NCI-H1694 (cell line): ENCODE measurements at regions not wholly inside any gene's neighbourhood (a gene's known extent, or its start where the extent isn't known, plus 50 kb on each side); places are given as distances from the start of the nearest gene placed in this dataset.

Source experiments
- DNase-seq: peaks from one replicate; lab custom pipeline; 2025; lab: John Stamatoyannopoulos, UW

DNA sequence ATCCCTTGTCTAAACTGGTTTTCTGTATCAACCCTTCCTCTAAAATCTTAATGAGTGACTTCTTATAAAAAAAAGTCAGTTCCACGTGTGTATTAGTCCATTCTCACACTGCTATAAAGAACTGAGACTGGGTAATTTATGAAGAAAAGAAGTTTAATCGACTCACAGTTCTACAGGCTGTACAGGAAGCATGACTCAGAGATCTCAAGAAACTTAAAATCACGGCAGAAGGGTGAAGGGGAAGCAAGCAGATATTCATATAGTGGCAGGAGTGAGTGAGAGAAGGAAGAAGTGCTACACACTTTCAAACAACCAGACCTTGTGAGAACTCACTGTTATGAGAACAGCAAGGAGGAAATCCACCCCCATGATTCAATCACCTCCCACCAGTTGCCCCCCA lies 307.8 kb upstream of the ARRDC3 start:
- no peak for DNase-seq

DNA sequence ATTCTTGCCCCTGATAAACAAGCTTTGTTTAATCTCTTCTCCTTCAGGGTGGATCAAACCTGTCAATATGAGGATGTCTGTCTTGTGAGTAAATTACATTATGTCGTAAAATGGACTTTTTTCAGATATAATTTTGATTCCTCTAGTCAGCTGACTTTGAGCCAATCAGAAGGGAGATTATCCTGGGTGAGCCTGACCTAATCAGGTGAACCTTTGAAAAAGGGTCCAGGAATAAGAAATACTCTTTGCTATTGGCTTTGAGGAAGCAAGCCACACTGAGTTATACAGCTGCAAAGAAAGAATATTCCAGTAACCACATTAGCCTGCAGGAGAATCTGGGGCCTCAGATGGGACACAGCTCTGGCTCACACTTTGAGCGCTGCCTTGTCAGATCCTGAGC lies 304.3 kb upstream of the ARRDC3 start:
- DNase-seq, result no peak

DNA sequence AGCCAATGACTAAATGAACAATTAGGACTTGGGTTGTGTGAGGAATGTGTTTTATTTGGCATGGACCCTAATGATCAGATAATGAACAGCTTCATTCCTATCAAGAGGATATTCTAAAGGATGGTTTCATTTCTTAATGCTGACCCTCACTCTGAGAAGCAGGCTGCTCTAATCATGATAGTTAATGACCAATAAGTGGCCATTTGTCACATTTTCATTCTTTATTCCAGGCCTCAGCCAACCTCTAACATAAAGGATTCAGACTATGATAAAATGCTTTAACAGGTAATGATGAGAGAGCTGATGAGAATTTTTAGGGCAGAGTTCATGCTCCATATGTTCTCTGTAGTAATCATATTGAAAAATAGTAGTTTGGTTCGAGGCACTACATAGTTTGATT lies 301.5 kb upstream of the ARRDC3 start:
- DNase-seq, result no peak

DNA sequence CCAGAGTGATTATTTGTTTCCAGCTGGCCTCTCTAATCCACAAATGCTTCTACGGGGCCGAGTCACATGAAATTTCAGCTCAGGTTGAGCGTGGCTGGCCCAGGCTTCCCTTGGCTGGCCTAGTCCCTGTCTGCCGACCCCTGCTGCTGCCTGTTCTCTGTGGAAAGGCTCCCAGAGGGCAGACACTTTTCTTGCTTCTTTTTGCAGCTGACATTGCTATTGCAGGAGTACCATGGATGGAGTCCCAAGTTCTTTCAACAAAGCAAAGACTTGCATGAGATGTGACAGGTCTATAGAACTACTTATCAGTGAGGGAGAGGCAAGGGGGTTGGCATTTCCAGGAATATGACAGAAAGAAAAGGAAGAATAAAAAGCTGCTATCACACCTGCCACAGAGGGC lies 287.4 kb upstream of the ARRDC3 start:
- DNase-seq, result no peak

DNA sequence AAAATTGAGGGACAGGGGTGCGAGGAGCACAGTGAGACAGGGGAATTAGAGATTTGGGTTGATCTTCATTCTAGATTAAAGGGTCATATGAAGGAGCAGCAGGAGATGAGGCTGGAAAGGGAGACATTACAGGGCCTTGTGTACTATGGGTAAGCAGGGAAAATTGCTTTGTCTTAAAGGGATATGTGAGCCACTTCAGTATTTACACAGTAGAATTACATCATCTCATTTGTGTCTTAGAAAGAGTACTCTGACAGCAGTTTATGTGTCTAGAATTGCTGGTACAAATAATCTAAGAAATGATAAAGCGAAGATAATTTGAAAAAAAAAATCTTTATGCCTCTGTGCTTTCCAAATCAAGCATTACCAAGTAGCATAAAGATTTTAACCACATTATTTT lies 287.0 kb upstream of the ARRDC3 start:
- DNase-seq, result no peak

DNA sequence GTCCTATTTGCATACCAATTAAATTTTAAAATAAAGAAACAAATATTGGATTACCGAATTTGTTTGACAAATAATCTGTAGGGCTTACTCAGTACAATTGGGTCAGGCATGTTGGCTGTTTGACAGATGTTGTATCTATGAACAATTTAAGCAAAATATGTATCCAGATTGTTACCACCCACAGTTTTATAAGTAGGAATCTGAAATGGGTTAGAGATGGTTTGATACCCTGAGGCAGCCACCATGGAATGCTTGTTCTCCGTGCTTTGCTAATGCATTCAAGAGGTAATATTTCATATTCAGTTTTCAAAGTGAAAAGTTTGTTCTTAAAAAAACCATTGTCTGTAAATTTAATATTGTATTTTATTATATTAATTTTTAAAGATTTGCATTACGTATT lies 285.1 kb upstream of the ARRDC3 start:
- DNase-seq, result no peak

DNA sequence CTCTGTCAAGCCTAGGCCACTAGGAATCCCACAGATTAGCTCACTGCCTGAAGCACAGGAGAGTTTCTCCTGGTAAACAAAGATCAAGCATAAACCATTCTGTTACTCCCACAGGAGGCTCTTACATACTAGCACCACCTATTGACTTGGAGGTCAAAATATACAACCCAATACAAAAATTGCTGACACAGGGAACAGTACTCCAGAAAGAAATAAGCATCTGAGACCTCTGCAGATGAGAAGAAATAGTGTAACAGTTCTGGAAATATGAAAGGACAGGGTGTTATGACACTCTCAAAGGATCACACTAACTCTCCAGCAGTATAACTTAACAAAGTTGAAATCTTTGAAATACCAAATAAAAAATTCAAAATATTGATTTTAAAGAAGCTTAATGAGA lies 269.6 kb upstream of the ARRDC3 start:
- DNase-seq, result no peak

DNA sequence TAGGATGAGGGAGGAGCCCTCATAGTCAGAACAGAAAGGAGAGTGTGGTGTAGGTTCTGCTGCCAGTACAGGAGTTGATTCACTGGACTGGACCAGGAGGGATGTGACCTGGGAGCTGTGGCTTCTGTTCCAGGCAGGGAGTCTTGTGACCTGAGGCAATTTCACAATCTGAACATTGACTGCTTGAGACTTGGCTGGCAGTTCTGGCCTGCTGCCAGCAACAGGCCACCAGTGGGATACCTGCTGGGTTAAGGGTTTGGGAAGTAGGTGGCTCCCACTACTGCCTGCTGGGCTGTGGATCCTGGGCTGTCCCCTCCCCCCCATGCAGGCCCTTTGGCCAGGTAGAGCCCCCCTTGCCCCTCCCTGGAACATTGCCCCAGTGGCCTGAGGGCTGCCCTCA lies 268.6 kb upstream of the ARRDC3 start:
- DNase-seq, result no peak

DNA sequence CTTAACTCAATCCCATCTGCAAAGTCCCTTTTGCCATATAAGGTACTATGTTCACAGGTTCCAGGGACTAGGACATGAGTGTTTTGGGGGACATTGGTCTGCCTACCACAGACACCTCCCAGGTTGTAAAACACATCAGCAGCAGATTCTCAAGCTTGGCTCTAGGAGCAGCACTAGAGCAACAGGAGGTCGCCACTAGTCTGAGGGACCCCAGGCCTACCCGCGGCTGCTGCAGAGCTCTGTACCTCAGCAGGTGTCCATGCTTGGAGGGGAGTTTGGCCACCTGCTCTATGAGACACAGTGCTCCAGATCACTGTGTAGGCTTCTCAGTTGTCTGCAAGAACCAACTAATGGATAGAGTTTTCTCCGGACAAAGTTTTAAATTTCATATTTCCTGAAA lies 262.2 kb upstream of the ARRDC3 start:
- DNase-seq, result no peak

DNA sequence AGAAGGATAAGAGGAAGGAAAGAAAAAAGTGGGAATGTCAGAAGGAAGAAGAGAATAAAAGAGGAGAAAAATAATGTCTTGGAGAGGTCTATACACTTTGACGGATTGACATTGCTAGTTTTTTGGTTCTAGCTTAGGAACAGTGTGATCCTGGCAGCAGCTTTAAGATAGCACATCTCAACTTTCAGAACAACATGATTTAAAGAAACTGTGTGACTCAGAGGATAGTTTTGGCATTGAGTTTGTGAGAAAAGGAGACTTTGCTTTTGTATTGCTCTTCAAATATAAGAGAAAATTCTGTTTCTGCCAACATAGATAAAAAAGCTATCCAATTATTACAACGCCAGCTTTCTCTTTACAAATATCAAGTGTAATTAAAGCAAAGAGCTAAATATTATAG lies 260.7 kb upstream of the ARRDC3 start:
- DNase-seq, result no peak

DNA sequence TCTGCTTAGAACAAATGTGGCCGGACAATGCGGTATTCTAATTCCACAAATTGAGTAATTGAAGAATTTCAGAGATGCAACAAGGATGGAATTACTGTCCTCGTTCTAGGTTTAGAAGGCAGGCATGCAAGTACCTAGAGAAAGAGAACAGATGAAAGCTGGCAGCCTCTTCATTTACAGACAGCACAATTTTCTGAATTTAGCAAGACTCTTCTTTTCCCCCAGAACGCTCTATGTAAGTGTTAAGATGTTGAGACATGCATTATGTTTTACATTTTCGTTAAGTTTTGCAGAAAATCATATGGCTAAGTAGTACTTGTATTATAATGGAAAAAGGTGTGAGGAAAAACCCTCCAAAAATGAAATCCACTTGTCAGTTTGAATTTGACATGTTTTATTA lies 259.5 kb upstream of the ARRDC3 start:
- no peak for DNase-seq

DNA sequence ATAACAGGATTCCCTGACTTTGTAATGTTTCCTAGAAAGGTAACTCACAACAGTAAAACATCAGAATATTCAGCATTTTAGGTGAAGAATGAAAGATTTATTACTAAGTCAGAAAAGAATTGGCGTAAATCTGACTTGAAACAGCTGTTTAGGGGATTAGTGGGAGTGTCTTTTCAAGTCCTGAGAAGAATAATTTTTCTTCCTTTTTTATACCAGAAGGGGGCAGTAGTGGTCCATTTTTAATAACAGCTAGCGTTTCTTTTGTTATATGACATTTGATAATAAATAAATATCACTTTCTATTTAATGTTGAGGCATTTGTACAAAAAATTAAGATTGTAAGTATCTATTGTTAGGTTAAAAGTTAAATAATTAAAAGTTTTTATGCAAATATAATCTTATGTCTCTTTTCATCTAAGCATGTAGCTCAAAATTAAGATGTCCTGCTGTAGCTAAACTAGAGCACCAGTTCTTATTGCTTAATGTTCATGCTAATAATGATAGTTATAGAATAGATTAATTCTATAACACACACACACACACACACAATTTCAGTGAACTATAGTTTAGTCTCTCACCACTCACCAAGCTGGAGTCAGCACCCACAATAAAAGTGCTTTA lies 258.7 kb upstream of the ARRDC3 start:
- peak; percentile 26 for DNase-seq

DNA sequence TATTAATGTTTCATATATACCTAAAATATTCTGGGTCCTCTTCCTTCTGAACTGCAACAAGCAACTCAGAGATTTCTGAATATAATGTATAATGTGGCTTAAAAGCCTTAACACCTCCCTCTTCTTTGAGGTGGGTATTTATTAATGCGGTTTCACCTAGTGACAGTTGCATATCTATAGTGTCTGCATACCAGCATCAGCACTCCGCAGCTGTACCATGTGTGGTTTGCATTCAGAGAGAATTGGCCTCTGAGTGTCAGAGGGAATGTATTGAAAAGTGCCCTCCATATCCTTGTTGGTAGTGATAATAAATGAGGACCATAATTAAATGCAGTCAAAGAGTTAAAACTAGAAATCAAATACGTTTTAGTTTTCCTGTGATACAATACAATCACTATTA lies 256.6 kb upstream of the ARRDC3 start:
- DNase-seq, result no peak

DNA sequence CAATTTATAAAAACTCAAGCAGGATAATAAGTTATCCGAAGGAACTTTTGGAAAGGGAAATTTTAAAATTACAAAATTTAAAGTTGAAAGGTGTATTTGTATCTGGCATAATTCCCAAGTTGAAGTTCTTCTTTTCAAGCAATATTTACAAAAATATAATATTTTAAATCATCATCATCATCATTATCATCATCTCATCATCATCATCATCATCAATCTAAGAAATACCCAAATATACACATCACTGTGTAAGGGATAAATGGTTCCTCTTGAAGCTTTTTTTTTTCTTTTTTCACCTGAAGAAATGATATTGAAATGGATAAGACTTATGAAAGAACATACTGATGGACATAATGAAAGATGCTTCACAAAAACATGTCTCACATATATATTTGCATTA lies 254.9 kb upstream of the ARRDC3 start:
- DNase-seq, result no peak

DNA sequence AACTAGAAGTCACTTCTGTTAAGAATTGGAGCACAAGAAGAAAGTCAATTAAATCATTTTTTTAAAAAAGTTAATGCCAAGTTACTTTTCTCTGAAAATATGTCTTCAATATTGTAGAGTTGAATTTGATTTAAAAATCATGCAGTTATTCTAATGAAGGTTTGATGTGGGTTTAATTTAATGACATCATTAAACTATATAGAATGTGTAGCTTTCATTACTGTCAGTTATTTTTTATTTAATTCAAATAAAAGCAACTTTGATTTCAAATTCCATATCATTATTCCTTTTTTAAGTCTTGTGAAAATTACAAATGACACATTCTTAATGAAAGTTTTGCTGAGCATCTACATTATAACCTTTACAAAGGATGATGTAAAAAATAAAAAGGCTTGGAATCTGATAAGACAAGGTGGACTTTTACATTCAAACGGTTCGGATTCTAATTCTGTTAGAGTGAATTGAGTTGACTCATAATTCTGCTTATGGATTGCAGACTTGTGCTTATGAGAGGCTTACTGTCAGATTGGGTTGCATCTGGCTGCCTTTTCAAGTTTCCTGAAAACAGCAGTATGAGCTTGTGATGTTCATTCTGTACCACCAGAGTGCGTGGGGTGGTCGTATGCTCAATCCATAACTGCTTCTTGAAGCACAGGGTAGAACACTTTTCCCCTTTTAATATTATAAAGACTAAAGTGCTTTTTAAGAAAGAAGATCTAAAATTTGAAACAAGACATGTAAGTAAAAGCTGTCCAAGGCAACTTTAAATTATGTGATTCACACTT lies 253.0 kb upstream of the ARRDC3 start:
- DNase-seq, result no peak

DNA sequence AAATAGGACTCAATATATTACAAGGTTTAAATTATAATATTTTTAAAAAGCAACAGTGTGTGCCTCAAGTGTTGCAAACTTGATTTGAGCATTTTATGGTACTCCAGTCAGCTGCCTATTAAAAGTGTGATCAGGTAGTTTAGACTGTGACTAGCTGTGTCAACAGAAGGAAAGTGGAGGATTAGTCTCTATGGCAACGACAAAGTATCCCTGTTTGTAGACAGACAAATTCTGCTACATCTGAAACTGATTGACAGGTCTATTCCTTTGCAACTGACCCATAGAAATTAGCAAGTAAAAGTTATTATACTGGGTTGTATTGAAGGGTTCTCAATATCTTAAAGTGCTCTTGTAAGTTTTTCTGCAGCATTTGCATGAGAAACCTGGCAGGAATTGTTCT lies 249.8 kb upstream of the ARRDC3 start:
- DNase-seq, result no peak

DNA sequence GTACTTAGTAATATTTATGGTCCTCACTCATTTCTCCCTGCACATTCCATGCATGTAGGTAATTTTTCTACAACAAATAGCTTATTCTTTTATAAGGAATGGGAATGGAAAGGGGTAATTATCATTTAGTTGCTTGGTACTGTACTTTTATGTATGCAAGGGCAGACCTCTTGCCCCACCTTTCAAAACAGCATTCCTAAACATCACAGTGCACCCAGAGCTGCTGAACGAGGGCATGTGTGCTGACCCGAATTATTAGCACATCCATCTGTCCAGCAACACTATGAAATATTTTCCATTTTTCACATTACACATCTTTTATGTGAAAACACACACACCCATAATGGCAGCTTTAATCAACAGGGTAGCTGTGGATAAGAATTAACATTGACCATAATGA lies 228.6 kb upstream of the ARRDC3 start:
- no peak for DNase-seq

DNA sequence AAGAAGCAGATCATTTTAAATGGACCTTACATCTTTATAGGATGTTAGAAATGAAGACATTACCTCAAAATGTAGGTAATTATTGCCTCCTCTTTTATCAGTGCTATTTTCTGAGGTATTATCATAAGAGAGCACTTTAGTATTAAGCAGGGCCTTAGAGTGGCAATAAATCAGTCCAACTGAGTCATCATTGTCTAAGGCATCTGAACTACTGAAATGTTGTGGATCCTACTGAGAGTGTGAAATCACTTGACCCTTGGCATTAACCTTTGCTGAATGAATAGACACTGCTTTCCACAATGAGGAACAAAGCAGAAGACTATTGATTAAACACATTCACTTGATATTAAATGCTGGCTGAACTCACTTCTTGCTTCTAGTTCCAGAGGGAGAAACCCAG lies 224.6 kb upstream of the ARRDC3 start:
- no peak for DNase-seq

DNA sequence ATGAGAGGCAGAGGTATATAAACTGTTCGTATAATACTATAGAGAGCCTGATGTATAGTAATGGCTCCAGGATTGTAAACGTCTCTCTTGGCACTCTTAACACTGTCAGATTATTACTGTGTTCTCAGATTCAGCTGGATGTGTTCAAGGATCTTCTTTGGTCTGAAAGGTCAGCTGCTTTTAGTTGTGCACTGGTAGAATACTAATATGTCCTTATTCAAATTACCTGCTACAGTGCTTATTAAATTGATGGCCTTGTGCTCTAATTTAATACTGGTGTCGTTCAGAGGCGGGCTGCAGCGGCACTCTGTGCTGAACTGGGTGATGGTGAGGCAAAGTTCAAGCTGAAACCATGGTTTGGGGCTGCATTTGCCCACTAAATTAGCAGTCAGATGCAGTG lies 216.7 kb upstream of the ARRDC3 start:
- no peak for DNase-seq

DNA sequence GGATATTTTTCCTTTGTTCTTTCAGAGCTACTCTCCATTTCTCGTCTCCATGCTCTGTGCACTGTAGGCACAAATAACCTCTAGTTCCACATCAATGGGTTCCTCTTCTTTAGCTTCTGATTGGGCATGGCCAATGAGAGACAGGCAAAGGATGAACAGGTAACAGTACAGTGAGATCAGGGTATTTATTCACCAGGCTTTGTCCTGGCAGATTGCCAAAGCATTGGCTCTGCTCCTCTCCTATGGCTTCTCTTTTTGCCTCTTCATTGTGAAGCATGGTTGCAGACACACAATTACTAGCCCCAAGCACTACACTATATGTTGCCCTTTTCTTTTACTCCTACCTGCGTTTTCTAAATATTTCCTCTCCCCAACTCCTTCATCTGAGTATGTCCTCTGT lies 215.1 kb upstream of the ARRDC3 start:
- no peak for DNase-seq

DNA sequence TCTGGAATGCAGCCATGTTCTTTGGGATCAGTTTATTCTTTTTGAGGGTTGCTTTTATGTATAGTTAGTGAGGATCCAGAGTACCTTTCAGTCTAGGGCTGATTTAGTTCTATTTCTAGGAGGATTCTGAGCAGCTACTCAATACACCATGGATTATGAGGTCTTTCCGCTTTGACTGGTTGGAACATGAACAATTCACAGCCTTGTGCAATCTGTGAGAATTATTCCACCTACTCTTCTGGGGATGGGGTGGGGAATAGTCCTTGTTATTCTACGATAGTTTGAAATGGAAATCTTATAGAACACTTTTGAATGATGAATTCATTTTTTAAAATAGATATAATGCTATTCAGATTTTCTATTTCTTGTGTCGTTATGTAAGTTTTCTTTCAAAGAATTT lies 212.3 kb upstream of the ARRDC3 start:
- DNase-seq, result no peak

DNA sequence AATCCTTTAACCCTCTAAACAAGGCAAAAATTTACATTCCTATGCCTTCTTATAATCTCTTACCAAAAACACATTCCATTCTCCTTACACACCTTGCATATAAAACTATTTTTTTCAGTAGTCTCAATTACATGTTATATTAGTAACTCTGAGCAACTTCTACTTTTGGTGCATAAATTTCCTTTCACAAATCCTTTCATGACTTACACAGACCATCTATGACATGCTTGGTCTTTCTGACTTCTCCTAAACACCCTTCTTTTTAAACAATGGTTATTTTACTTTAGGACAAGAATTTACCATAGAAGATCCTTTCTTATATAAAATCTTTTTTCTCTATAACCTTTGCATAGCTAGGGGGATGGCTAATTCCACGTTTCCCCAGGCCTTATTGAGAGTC lies 208.0 kb upstream of the ARRDC3 start:
- no peak for DNase-seq

DNA sequence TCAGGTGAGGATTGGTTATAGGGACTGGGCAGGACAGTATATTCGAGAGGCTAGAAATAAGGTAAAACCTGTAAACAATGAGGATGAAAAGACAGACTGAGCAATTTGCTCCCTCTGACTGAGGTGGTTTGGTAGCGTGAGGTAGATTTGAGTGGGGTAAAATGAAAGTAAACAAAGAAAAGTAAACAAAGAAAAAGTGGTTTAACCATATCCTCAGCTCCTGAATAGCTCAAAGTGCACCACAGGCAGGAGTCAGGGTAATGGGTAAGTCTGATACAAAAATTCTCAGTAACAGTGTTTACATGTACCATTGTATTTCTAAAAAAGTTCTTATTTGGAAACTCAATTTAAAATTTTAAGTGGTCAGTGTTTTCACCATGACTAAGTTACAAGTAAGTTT lies 203.1 kb upstream of the ARRDC3 start:
- DNase-seq, result no peak

DNA sequence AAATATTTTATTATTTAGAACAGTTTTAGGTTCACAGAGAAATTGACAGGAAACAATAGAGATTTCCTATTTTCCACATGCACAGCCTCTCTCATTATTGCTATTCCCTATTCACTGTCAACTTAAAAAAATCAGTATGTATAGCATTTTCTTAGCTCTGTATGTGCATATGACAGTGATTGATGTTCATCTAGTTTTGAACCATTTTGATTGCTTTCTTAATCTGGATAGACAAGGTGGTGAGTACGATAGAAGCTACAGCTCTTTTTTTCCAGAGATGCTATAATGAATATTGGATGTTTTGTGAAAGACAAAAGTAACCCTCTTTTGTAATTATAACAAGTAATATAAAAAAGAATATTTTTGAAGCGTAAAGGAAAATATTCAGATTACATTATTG lies 201.2 kb upstream of the ARRDC3 start:
- DNase-seq, result no peak
